HL-60 (cell line): ENCODE measurements at regions not wholly inside any gene's neighbourhood (a gene's known extent, or its start where the extent isn't known, plus 50 kb on each side); places are given as distances from the start of the nearest gene placed in this dataset.

Experiments used
- CTCF ChIP-seq: IDR thresholded peaks from one replicate; pipeline ENCODE4 v1.5.1; 2011; ENCODE audit warnings: low read length, control low read depth, inconsistent platforms; ENCODE audit not compliant: insufficient read depth
- GABPA ChIP-seq: IDR thresholded peaks from 2 replicates; pipeline ENCODE4 v1.6.1; 2012; ENCODE audit warnings: low read depth
- POLR2AphosphoS5 ChIP-seq: IDR thresholded peaks from 2 replicates; pipeline ENCODE4 v1.6.1; 2012; ENCODE audit warnings: low read depth
- SPI1 ChIP-seq: IDR thresholded peaks from 2 replicates; pipeline ENCODE4 v1.6.1; 2012; ENCODE audit warnings: low read depth, mild to moderate bottlenecking, borderline replicate concordance
- TF ChIP-seq, protein P1 (sequence below): IDR thresholded peaks from 2 replicates; pipeline ENCODE4 v1.6.1; 2012; ENCODE audit warnings: low read depth; ENCODE audit not compliant: insufficient replicate concordance

GRCh38 chr4:175562542-175562941 lies 249.5 kb downstream of the GPM6A start:
- TF ChIP-seq CTCF = no peak
- TF ChIP-seq POLR2AphosphoS5 = no peak
- TF ChIP-seq, protein P1, sequence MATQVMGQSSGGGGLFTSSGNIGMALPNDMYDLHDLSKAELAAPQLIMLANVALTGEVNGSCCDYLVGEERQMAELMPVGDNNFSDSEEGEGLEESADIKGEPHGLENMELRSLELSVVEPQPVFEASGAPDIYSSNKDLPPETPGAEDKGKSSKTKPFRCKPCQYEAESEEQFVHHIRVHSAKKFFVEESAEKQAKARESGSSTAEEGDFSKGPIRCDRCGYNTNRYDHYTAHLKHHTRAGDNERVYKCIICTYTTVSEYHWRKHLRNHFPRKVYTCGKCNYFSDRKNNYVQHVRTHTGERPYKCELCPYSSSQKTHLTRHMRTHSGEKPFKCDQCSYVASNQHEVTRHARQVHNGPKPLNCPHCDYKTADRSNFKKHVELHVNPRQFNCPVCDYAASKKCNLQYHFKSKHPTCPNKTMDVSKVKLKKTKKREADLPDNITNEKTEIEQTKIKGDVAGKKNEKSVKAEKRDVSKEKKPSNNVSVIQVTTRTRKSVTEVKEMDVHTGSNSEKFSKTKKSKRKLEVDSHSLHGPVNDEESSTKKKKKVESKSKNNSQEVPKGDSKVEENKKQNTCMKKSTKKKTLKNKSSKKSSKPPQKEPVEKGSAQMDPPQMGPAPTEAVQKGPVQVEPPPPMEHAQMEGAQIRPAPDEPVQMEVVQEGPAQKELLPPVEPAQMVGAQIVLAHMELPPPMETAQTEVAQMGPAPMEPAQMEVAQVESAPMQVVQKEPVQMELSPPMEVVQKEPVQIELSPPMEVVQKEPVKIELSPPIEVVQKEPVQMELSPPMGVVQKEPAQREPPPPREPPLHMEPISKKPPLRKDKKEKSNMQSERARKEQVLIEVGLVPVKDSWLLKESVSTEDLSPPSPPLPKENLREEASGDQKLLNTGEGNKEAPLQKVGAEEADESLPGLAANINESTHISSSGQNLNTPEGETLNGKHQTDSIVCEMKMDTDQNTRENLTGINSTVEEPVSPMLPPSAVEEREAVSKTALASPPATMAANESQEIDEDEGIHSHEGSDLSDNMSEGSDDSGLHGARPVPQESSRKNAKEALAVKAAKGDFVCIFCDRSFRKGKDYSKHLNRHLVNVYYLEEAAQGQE = no peak
- TF ChIP-seq GABPA = no peak
- no peak for TF ChIP-seq SPI1
